ENCODE measurements at regions not wholly inside any gene's neighbourhood (a gene's known extent, or its start where the extent isn't known, plus 50 kb on each side); places are given as distances from the start of the nearest gene placed in this dataset.

- intact Hi-C loops (cut with DNase I) = no loop called here
- Histone ChIP-seq H3K4me3 (no peak overlapping the region), H3K27me3 (peaks cover 0 to 29% (median 0%) of the 10 kb centered on the region in 4 donors), H3K36me3 (no peaks in the 10 kb centered on the region), H3K27ac (replicated peaks in 1 of 4) (no peak overlapping the region), H3K4me1 (peaks cover 0 to 12% (median 10%) of the 10 kb centered on the region in 4 donors), H3K9me3 (no peaks in the 10 kb centered on the region)
- WGBS = 95% methylated on average over 10 of the region's 10 CpGs
- no peak for DNase-seq (ENCODE audit: extremely low spot score)
- TF ChIP-seq POLR2AphosphoS5 (IDR thresholded peaks at IDR 0.05) (no peak), POLR2A (IDR thresholded peaks at IDR 0.05; ENCODE audit: low read depth) (no peak)
Observed at GRCh38 chr2:8458503-8459459, 223.1 kb upstream of the ID2 start.

- no peak for DNase-seq (ENCODE audit: extremely low spot score)
- peaks cover 0 to 29% (median 0%) of the 10 kb centered on the region in 4 donors for H3K27me3 ChIP-seq
- H3K27ac ChIP-seq (replicated peaks in 1 of 4) = no peak overlapping the region
- no peaks in the 10 kb centered on the region for H3K9me3 ChIP-seq
- H3K4me1 ChIP-seq = peaks cover 0 to 12% (median 8%) of the 10 kb centered on the region in 4 donors
- no peak for TF ChIP-seq EP300 (IDR thresholded peaks at IDR 0.05)
- no peaks in the 10 kb centered on the region for H3K36me3 ChIP-seq
- WGBS = 94% methylated on average over 3 of the region's 3 CpGs
- H3K4me3 ChIP-seq = no peak overlapping the region
- intact Hi-C loops (cut with DNase I) = no loop called here
Observed at GRCh38 chr2:8459474-8459873, 222.4 kb upstream of the ID2 start.

- Histone ChIP-seq H3K27ac (replicated peaks in 1 of 4) (no peak overlapping the region), H3K27me3 (peaks cover 0 to 27% (median 0%) of the 10 kb centered on the region in 4 donors), H3K4me3 (no peak overlapping the region), H3K9me3 (no peaks in the 10 kb centered on the region), H3K36me3 (no peaks in the 10 kb centered on the region), H3K4me1 (peaks cover 0 to 12% (median 8%) of the 10 kb centered on the region in 4 donors)
- 100% methylated on average over 1 of the region's 1 CpG for WGBS
- no peak for DNase-seq (ENCODE audit: extremely low spot score)
- no peak for TF ChIP-seq EP300 (IDR thresholded peaks at IDR 0.05)
- no peak for TF ChIP-seq POLR2AphosphoS5 (IDR thresholded peaks at IDR 0.05)
- no peak for TF ChIP-seq CTCF (IDR thresholded peaks at IDR 0.05)
- intact Hi-C loops (cut with DNase I) = no loop called here
Observed at GRCh38 chr2:8461341-8461740, 220.5 kb upstream of the ID2 start.

DNA sequence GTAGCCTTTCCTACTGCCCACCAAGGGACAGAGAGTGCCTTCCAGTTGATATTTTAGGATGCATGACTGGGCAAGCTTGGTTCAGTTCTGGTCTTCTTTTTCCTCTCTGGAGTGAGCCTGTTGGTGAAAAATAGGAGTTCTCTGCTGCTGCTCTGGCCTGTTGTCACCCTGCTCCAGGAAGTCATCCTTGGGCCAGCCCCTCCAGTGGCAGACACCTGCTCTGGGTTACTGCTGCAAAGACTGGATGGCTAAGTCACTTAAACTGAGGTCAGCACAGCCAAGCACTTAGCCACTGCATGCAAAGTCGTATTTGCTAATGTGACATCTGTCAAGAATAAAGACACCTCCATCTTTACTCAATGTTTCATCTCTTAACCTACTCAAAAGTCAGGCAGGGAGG lies 219.6 kb upstream of the ID2 start:
- intact Hi-C loops (cut with DNase I) = no loop called here
- peaks cover 0 to 17% (median 0%) of the 10 kb centered on the region in 4 donors for H3K27me3 ChIP-seq
- no peaks in the 10 kb centered on the region for H3K9me3 ChIP-seq
- no peak for TF ChIP-seq POLR2AphosphoS5 (IDR thresholded peaks at IDR 0.05)
- no peak for TF ChIP-seq EP300 (IDR thresholded peaks at IDR 0.05)
- TF ChIP-seq POLR2A (IDR thresholded peaks at IDR 0.05; ENCODE audit: low read depth) = no peak
- no peaks in the 10 kb centered on the region for H3K36me3 ChIP-seq
- H3K27ac ChIP-seq (replicated peaks in 1 of 4) = no peak overlapping the region
- 88% methylated on average over 1 of the region's 1 CpG for WGBS
- no peak for DNase-seq (ENCODE audit: extremely low spot score)
- H3K4me3 ChIP-seq = no peak overlapping the region
- H3K4me1 ChIP-seq = peaks cover 0 to 5% (median under 1%) of the 10 kb centered on the region in 4 donors

DNA sequence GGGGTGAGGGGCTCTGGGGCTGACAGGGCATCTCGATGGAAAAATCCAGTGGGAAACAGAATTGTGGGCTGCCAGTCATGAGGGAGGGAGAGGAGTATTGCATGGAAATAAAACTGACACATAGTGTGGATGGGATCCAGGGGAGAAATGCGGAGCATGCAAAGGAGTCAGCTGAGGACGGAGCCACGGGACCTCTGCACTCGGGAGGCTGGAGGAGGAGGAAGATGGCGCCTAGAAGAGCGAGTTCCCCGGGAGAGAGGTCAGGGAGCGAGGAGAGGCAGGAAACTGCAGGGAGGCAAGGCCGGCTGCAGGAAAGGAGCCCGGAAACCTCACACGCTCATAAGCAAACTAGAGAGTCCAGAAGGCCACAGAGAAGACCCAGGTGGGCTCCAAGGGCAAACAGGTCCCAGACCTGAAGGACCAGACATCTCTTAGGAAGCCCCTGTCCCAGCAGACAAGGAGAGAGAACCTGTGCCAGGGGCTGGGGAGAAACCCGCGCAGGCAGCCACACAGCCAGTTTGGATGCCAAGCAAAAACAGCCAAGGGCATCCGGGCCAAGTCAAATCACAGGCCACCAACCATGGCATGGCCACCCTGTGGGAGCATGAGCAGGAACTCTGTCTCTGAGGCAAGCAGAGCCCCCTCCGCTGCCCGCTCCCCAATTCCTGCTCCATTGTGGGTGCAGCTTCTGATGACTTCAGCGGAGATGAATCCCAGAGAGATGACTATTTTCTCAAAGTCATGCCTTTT lies 218.8 kb upstream of the ID2 start:
- Histone ChIP-seq H3K36me3 (no peaks in the 10 kb centered on the region), H3K27ac (replicated peaks in 1 of 4) (no peak overlapping the region), H3K4me3 (no peak overlapping the region), H3K9me3 (no peaks in the 10 kb centered on the region), H3K4me1 (no peaks in the 10 kb centered on the region), H3K27me3 (peaks cover 0 to 10% (median 0%) of the 10 kb centered on the region in 4 donors)
- intact Hi-C loops (cut with DNase I) = no loop called here
- WGBS = 85% methylated on average over 17 of the region's 18 CpGs
- DNase-seq (ENCODE audit: extremely low spot score) = no peak
- TF ChIP-seq POLR2A (IDR thresholded peaks at IDR 0.05; ENCODE audit: low read depth) (no peak), CTCF (IDR thresholded peaks at IDR 0.05) (no peak), EP300 (IDR thresholded peaks at IDR 0.05) (no peak), POLR2AphosphoS5 (IDR thresholded peaks at IDR 0.05) (no peak)

DNA sequence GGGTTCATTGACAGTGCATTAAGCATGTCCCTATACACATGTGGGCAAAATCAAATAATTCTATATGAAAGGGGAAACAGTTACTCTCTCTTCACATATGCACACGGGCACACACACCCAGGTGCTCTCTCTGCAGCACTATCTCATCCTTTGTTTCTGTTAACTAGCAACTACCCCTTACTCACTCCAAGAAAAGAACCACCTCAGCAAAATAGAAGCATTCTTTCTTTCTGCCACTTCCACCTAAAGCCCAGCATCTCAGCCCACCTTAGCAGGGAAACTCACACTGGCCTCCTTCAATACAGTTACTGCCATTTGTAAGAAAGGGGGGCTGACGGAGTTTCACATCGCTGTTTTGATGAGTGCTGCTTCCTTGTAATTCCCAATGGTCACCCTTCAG lies 216.3 kb upstream of the ID2 start:
- H3K9me3 ChIP-seq = no peaks in the 10 kb centered on the region
- H3K27me3 ChIP-seq = no peaks in the 10 kb centered on the region
- no peak overlapping the region for H3K4me3 ChIP-seq
- 73% methylated on average over 3 of the region's 3 CpGs for WGBS
- no peak for DNase-seq (ENCODE audit: extremely low spot score)
- H3K4me1 ChIP-seq = no peaks in the 10 kb centered on the region
- H3K27ac ChIP-seq (replicated peaks in 1 of 4) = no peak overlapping the region
- TF ChIP-seq POLR2AphosphoS5 (IDR thresholded peaks at IDR 0.05) (no peak), EP300 (IDR thresholded peaks at IDR 0.05) (no peak), POLR2A (IDR thresholded peaks at IDR 0.05; ENCODE audit: low read depth) (no peak), CTCF (IDR thresholded peaks at IDR 0.05) (no peak)
- intact Hi-C loops (cut with DNase I) = no loop called here
- no peaks in the 10 kb centered on the region for H3K36me3 ChIP-seq

Data from esophagus muscularis mucosa (tissue), 4 donors.